SK-N-SH (cell line): ENCODE measurements at regions not wholly inside any gene's neighbourhood (a gene's known extent, or its start where the extent isn't known, plus 50 kb on each side); places are given as distances from the start of the nearest gene placed in this dataset.

Source experiments
- CTCF ChIA-PET: fragments of 300-600, 350-600 bp; formaldehyde crosslinking; extraction: SDS; loops from one replicate; lab custom pipeline; 2021; lab: Yijun Ruan, JAX
- POLR2A ChIA-PET: fragments of 350-600 bp; sonication (Branson Sonifier 250); formaldehyde crosslinking; extraction: SDS; loops from one replicate; lab custom pipeline; 2020; ENCODE audit warnings: antibody characterized with exemption, inconsistent platforms; lab: Yijun Ruan, JAX
- DNase-seq: peaks from one replicate; pipeline ENCODE4 v3.0.0; 2012
- H2AFZ ChIP-seq: fragments of 200-600 bp; sonication (generic); 2 replicates; pipeline ENCODE4 v1.8.1; 2016; ENCODE audit warnings: antibody characterized with exemption, mild to moderate bottlenecking, low read depth
- H3F3A ChIP-seq: fragments of 200-600 bp; sonication (generic); replicated peaks from 2 replicates; pipeline ENCODE3; 2016; ENCODE audit warnings: antibody characterized with exemption, mild to moderate bottlenecking; ENCODE audit not compliant: insufficient read depth
- H3K27ac ChIP-seq, 2 experiments: fragments of 200-500 bp in 1 of 2; fragments of 200-600 bp in 1 of 2; sonication (Bioruptor generic) in 1 of 2; sonication (generic), shearing (Covaris generic) in 1 of 2; 2 replicates each; pipeline versions ENCODE4 v1.5.1 to v1.6.1; 2014 to 2016; ENCODE audit warnings: low read depth in 2 of 2, inconsistent platforms in 1 of 2, low read length in 1 of 2, mild to moderate bottlenecking in 1 of 2, mixed read lengths in 1 of 2
- H3K27me3 ChIP-seq: fragments of 200-600 bp; sonication (generic), shearing (Covaris generic); 2 replicates; pipeline ENCODE4 v1.6.1; 2016; ENCODE audit warnings: mixed run types; ENCODE audit not compliant: insufficient read depth
- H3K36me3 ChIP-seq, 2 experiments: fragments of 200-500 bp in 1 of 2; fragments of 200-600 bp in 1 of 2; sonication (Bioruptor generic) in 1 of 2; sonication (generic) in 1 of 2; replicated peaks in 1 of 2; 2 replicates each; pipeline versions ENCODE3 to v1.5.1; 2014 to 2016; ENCODE audit warnings: low read length in 1 of 2, mild to moderate bottlenecking in 1 of 2; ENCODE audit not compliant: insufficient read depth in 2 of 2, control insufficient read depth in 1 of 2
- H3K4me1 ChIP-seq, 2 experiments: fragments of 200-500 bp in 1 of 2; fragments of 200-600 bp in 1 of 2; sonication (Bioruptor generic) in 1 of 2; sonication (generic), shearing (Covaris generic) in 1 of 2; 2 replicates each; pipeline versions ENCODE4 v1.5.1 to v1.6.1; 2014 to 2016; ENCODE audit warnings: low read depth in 1 of 2, low read length in 1 of 2, mixed run types in 1 of 2; ENCODE audit not compliant: insufficient read depth in 2 of 2, control insufficient read depth in 1 of 2
- H3K4me2 ChIP-seq: fragments of 200-600 bp; sonication (generic), shearing (Covaris generic); 2 replicates; pipeline ENCODE4 v1.6.1; 2017; ENCODE audit warnings: mixed run types
- H3K4me3 ChIP-seq, 2 experiments: fragments of 200-500 bp in 1 of 2; fragments of 200-600 bp in 1 of 2; sonication (Bioruptor generic) in 1 of 2; sonication (generic), shearing (Covaris generic) in 1 of 2; 2 replicates each; pipeline versions ENCODE4 v1.5.1 to v1.8.1; 2014 to 2016; ENCODE audit warnings: low read depth in 2 of 2, inconsistent platforms in 1 of 2, low read length in 1 of 2, mild to moderate bottlenecking in 1 of 2, mixed read lengths in 1 of 2, moderate library complexity in 1 of 2
- H3K79me2 ChIP-seq: fragments of 200-600 bp; sonication (generic); 2 replicates; pipeline ENCODE4 v1.8.1; 2017; ENCODE audit warnings: mild to moderate bottlenecking; ENCODE audit not compliant: insufficient read depth
- H3K9ac ChIP-seq: fragments of 200-600 bp; sonication (generic); 2 replicates; pipeline ENCODE4 v1.6.1; 2017; ENCODE audit warnings: mixed run types
- H3K9me2 ChIP-seq: fragments of 200-600 bp; sonication (generic); 2 replicates; pipeline ENCODE4 v1.6.1; 2017; ENCODE audit warnings: mixed run types
- H3K9me3 ChIP-seq: fragments of 200-600 bp; sonication (generic); 2 replicates; pipeline ENCODE4 v1.6.1; 2017; ENCODE audit warnings: mixed run types, mild to moderate bottlenecking, moderate library complexity
- H4K20me1 ChIP-seq: fragments of 200-600 bp; sonication (generic); 2 replicates; pipeline ENCODE4 v1.6.1; 2017; ENCODE audit warnings: mild to moderate bottlenecking, mixed run types; ENCODE audit not compliant: insufficient read depth
- EP300 ChIP-seq, 2 experiments: IDR thresholded peaks; 2 replicates each; pipeline versions ENCODE4 v1.4.0 to v1.6.1; 2012; ENCODE audit warnings: borderline replicate concordance in 1 of 2, low read depth in 1 of 2, low read length in 1 of 2
- FOSL2 ChIP-seq: IDR thresholded peaks from 2 replicates; pipeline ENCODE4 v1.4.0; 2012; ENCODE audit warnings: low read depth, mild to moderate bottlenecking, moderate library complexity, borderline replicate concordance
- GATA2 ChIP-seq: sonication (generic); formaldehyde crosslinking; IDR thresholded peaks from 2 replicates; pipeline ENCODE4 v1.5.0; 2020; ENCODE audit warnings: mild to moderate bottlenecking, missing genetic modification reagents
- JUND ChIP-seq: IDR thresholded peaks from 2 replicates; pipeline ENCODE4 v1.4.0; 2012
- MEF2A ChIP-seq: IDR thresholded peaks from 2 replicates; pipeline ENCODE4 v1.4.0; 2012; ENCODE audit warnings: low read depth, borderline replicate concordance
- MXI1 ChIP-seq: IDR thresholded peaks from 2 replicates; pipeline ENCODE4 v1.6.1; 2012; ENCODE audit warnings: mild to moderate bottlenecking, low read depth, low read length, improper control_type of control experiment
- NFIC ChIP-seq: IDR thresholded peaks from 2 replicates; pipeline ENCODE4 v1.4.0; 2012; ENCODE audit warnings: borderline replicate concordance
- NRF1 ChIP-seq: IDR thresholded peaks from 2 replicates; pipeline ENCODE4 v1.6.1; 2012; ENCODE audit warnings: low read depth, mild to moderate bottlenecking, low read length
- PBX3 ChIP-seq: IDR thresholded peaks from 2 replicates; pipeline ENCODE4; 2012
- POLR2AphosphoS5 ChIP-seq: IDR thresholded peaks from 2 replicates; pipeline ENCODE4 v1.6.1; 2012; ENCODE audit warnings: low read depth, low read length
- RAD21 ChIP-seq: IDR thresholded peaks from 2 replicates; pipeline ENCODE4 v1.6.1; 2012; ENCODE audit warnings: mild to moderate bottlenecking, low read length
- RFX5 ChIP-seq: IDR thresholded peaks from 2 replicates; pipeline ENCODE4 v1.6.1; 2012; ENCODE audit warnings: mild to moderate bottlenecking, improper control_type of control experiment, low read length
- TCF12 ChIP-seq: IDR thresholded peaks from 2 replicates; pipeline ENCODE4 v1.4.0; 2012
- WGBS: methylation state at CpG from one replicate; pipeline ENCODE4 v1.1.6; 2017; ENCODE audit warnings: low lambda C conversion rate; 5-methylcytosine and 5-hydroxymethylcytosine counted together
- TF ChIP-seq, protein P1 (sequence below): IDR thresholded peaks from 2 replicates; pipeline ENCODE4 v1.4.0; 2012; ENCODE audit warnings: low read depth
- TF ChIP-seq, protein P2 (sequence below): IDR thresholded peaks from 2 replicates; pipeline ENCODE4 v1.4.0; 2012; ENCODE audit warnings: low read depth, borderline replicate concordance
- TF ChIP-seq, protein P3 (sequence below): fragments of 200-600 bp; sonication (generic); IDR thresholded peaks from 2 replicates; pipeline ENCODE4 v1.6.1; 2017; ENCODE audit warnings: antibody characterized with exemption, mild to moderate bottlenecking, moderate library complexity

GRCh38 chr17:71200597-71200996 is 920.2 kb upstream of the SOX9 start:
- no peak for DNase-seq
- no peaks in the 10 kb centered on the region for H3K27me3 ChIP-seq
- POLR2A ChIA-PET = no interaction called here

DNA sequence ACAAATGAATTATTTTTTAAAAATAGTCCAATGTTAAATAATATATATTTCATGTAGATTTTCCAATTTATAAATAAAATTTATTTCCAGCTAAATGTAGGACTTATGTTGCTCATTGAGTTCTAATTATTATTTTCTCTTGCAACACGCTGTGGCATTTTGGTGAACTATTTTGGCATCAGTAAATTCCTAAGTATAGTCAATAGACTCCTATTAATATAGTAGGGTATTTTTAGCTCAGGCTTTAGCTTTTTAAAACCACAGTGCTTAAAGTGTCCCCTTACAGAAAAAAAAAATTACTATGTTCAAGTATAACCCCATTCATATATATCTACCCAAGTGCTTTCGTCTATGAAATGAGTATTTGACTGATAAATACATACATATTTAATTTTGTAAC is 919.2 kb upstream of the SOX9 start:
- ChIA-PET CTCF (no interaction called here), POLR2A (no interaction called here)

More at GRCh38 chr17:71200597-71200996, 920.2 kb upstream of the SOX9 start:
- H2AFZ ChIP-seq = peak overlapping the region; percentile 11; the same call in 1 of the 2 replicates
- no peaks in the 10 kb centered on the region for H4K20me1 ChIP-seq
- no peaks in the 10 kb centered on the region for H3K4me1 ChIP-seq
- H3K9me3 ChIP-seq = no peaks in the 10 kb centered on the region
- CTCF ChIA-PET = interaction anchor here (1.2 to 2.0 kb wide), 3 partner anchors 10 to 1339 kb away, joined by 3 to 6 read pairs (median 4); no protein-coding TSS in a partner anchor
- no peaks in the 10 kb centered on the region for H3K79me2 ChIP-seq
- peak overlapping the region in 1 of 2 experiments; percentile 56; a peak in 2 of 4 replicates for H3K27ac ChIP-seq
- 70% methylated on average over 1 of the region's 1 CpG for WGBS
- no peaks in the 10 kb centered on the region for H3K36me3 ChIP-seq
- no peak overlapping the region for H3K9ac ChIP-seq
- peaks cover 5% of the 10 kb centered on the region for H3F3A ChIP-seq
- H3K4me3 ChIP-seq = no peak overlapping the region
- H3K4me2 ChIP-seq = no peak overlapping the region
- TF ChIP-seq MXI1 (no peak), POLR2AphosphoS5 (no peak), TCF12 (0 out of 2 replicates have a peak, but pooled peaks have one; percentile 35), JUND (peak; percentile 59), PBX3 (peak; percentile 58), FOSL2 (peak; percentile 55), MEF2A (no peak), RAD21 (no peak), RFX5 (no peak), EP300 (IDR thresholded peaks at IDR 0.05; ENCODE audit: borderline replicate concordance in 1 of 2, low read depth in 1 of 2, low read length in 1 of 2) (peak in 1 of 2 experiments; percentile 32; a peak in 1 of 4 replicates), NFIC (no peak)
- TF ChIP-seq, protein P1, sequence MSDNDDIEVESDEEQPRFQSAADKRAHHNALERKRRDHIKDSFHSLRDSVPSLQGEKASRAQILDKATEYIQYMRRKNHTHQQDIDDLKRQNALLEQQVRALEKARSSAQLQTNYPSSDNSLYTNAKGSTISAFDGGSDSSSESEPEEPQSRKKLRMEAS = no peak
- TF ChIP-seq, protein P2, sequence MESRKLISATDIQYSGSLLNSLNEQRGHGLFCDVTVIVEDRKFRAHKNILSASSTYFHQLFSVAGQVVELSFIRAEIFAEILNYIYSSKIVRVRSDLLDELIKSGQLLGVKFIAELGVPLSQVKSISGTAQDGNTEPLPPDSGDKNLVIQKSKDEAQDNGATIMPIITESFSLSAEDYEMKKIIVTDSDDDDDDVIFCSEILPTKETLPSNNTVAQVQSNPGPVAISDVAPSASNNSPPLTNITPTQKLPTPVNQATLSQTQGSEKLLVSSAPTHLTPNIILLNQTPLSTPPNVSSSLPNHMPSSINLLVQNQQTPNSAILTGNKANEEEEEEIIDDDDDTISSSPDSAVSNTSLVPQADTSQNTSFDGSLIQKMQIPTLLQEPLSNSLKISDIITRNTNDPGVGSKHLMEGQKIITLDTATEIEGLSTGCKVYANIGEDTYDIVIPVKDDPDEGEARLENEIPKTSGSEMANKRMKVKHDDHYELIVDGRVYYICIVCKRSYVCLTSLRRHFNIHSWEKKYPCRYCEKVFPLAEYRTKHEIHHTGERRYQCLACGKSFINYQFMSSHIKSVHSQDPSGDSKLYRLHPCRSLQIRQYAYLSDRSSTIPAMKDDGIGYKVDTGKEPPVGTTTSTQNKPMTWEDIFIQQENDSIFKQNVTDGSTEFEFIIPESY = no peak
- H3K9me2 ChIP-seq = no peaks in the 10 kb centered on the region

More for the DNA sequence above, 919.2 kb upstream of the SOX9 start:
- Histone ChIP-seq H3K79me2 (no peaks in the 10 kb centered on the region), H3K27ac (no peak overlapping the region), H3K27me3 (no peaks in the 10 kb centered on the region), H3K4me3 (no peak overlapping the region), H3K36me3 (no peaks in the 10 kb centered on the region), H3K4me2 (no peak overlapping the region), H3K9me3 (no peaks in the 10 kb centered on the region), H4K20me1 (no peaks in the 10 kb centered on the region), H3K4me1 (no peaks in the 10 kb centered on the region), H3K9me2 (no peaks in the 10 kb centered on the region), H3K9ac (no peak overlapping the region), H2AFZ (no peak overlapping the region), H3F3A (peaks cover 5% of the 10 kb centered on the region)
- WGBS = 77% methylated on average over 2 of the region's 2 CpGs
- TF ChIP-seq, protein P3, sequence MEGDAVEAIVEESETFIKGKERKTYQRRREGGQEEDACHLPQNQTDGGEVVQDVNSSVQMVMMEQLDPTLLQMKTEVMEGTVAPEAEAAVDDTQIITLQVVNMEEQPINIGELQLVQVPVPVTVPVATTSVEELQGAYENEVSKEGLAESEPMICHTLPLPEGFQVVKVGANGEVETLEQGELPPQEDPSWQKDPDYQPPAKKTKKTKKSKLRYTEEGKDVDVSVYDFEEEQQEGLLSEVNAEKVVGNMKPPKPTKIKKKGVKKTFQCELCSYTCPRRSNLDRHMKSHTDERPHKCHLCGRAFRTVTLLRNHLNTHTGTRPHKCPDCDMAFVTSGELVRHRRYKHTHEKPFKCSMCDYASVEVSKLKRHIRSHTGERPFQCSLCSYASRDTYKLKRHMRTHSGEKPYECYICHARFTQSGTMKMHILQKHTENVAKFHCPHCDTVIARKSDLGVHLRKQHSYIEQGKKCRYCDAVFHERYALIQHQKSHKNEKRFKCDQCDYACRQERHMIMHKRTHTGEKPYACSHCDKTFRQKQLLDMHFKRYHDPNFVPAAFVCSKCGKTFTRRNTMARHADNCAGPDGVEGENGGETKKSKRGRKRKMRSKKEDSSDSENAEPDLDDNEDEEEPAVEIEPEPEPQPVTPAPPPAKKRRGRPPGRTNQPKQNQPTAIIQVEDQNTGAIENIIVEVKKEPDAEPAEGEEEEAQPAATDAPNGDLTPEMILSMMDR = no peak
- TF ChIP-seq PBX3 = no peak
- TF ChIP-seq MXI1 = no peak
- no peak for TF ChIP-seq RFX5
- no peak for TF ChIP-seq NRF1
- TF ChIP-seq GATA2 = no peak
- TF ChIP-seq RAD21 = no peak
- no peak for TF ChIP-seq NFIC
- no peak for DNase-seq
